H9 (cell line): ENCODE measurements at regions not wholly inside any gene's neighbourhood (a gene's known extent, or its start where the extent isn't known, plus 50 kb on each side); places are given as distances from the start of the nearest gene placed in this dataset.

Experiments
- DNase-seq: peaks from one replicate; pipeline ENCODE4 v3.0.0-alpha.2; 2017
- H2AFZ ChIP-seq: one replicate; pipeline ENCODE4 v1.6.1; 2013; ENCODE audit warnings: mild to moderate bottlenecking, low read length, control low read depth, moderate library complexity
- H2AK5ac ChIP-seq: 2 replicates; pipeline ENCODE4 v1.6.1; 2013; ENCODE audit warnings: low read length, control low read depth, mixed read lengths; ENCODE audit not compliant: insufficient read length
- H2BK120ac ChIP-seq: one replicate; pipeline ENCODE4 v1.6.1; 2013; ENCODE audit warnings: low read depth, mild to moderate bottlenecking, low read length, control low read depth, inconsistent platforms; ENCODE audit not compliant: poor library complexity, severe bottlenecking
- H2BK12ac ChIP-seq: 2 replicates; pipeline ENCODE4 v1.6.1; 2013; ENCODE audit warnings: low read length, control low read depth, mixed read lengths, low read depth; ENCODE audit not compliant: insufficient read length
- H2BK15ac ChIP-seq: 2 replicates; pipeline ENCODE4 v1.6.1; 2013; ENCODE audit warnings: low read depth, low read length, control low read depth
- H2BK20ac ChIP-seq: one replicate; pipeline ENCODE4 v1.6.1; 2013; ENCODE audit warnings: low read depth, mild to moderate bottlenecking, low read length, control low read depth, inconsistent platforms; ENCODE audit not compliant: poor library complexity, severe bottlenecking
- H2BK5ac ChIP-seq: 2 replicates; pipeline ENCODE4 v1.6.1; 2013; ENCODE audit warnings: low read length, control low read depth, mixed read lengths; ENCODE audit not compliant: insufficient read length
- H3K14ac ChIP-seq: 2 replicates; pipeline ENCODE4 v1.6.1; 2013; ENCODE audit warnings: low read length, control low read depth; ENCODE audit not compliant: insufficient read depth
- H3K18ac ChIP-seq: 2 replicates; pipeline ENCODE4 v1.6.1; 2013; ENCODE audit warnings: low read depth, mild to moderate bottlenecking, mixed read lengths, low read length, control low read depth; ENCODE audit not compliant: insufficient read length
- H3K23ac ChIP-seq: 2 replicates; pipeline ENCODE4 v1.6.1; 2013; ENCODE audit warnings: low read length, control low read depth, mixed read lengths, low read depth; ENCODE audit not compliant: insufficient read length
- H3K23me2 ChIP-seq: 2 replicates; pipeline ENCODE4 v1.6.1; 2013; ENCODE audit warnings: low read depth, mild to moderate bottlenecking, mixed read lengths, low read length, control low read depth; ENCODE audit not compliant: insufficient read length, poor library complexity, severe bottlenecking
- H3K27ac ChIP-seq: 2 replicates; pipeline ENCODE4 v1.5.1; 2013; ENCODE audit warnings: low read length, control low read depth, mixed read lengths, low read depth; ENCODE audit not compliant: insufficient read length
- H3K27me3 ChIP-seq: 2 replicates; pipeline ENCODE4 v1.6.1; 2013; ENCODE audit warnings: low read length, control low read depth, inconsistent platforms; ENCODE audit not compliant: insufficient read depth
- H3K4ac ChIP-seq: 2 replicates; pipeline ENCODE4 v1.6.1; 2013; ENCODE audit warnings: low read depth, mild to moderate bottlenecking, control low read depth, inconsistent platforms, low read length, moderate library complexity
- H3K4me1 ChIP-seq: 2 replicates; pipeline ENCODE4 v1.6.1; 2013; ENCODE audit warnings: low read length, control low read depth, inconsistent platforms; ENCODE audit not compliant: insufficient read depth
- H3K4me2 ChIP-seq: 2 replicates; pipeline ENCODE4 v1.6.1; 2013; ENCODE audit warnings: low read length, control low read depth, mixed read lengths; ENCODE audit not compliant: insufficient read length, insufficient read depth
- H3K56ac ChIP-seq: 2 replicates; pipeline ENCODE4 v1.6.1; 2013; ENCODE audit warnings: low read depth, mild to moderate bottlenecking, mixed read lengths, low read length, control low read depth; ENCODE audit not compliant: insufficient read length
- H3K79me1 ChIP-seq: 2 replicates; pipeline ENCODE4 v1.6.1; 2013; ENCODE audit warnings: low read depth, mild to moderate bottlenecking, moderate library complexity, low read length, control low read depth, inconsistent platforms; ENCODE audit not compliant: insufficient read depth, poor library complexity, severe bottlenecking
- H3K79me2 ChIP-seq: 2 replicates; pipeline ENCODE4 v1.6.1; 2013; ENCODE audit warnings: low read length, control low read depth, inconsistent platforms; ENCODE audit not compliant: insufficient read depth
- H3K9ac ChIP-seq: 2 replicates; pipeline ENCODE4 v1.6.1; 2013; ENCODE audit warnings: low read length, control low read depth, mixed read lengths; ENCODE audit not compliant: insufficient read length; ENCODE audit errors: extremely low read depth
- H3K9me3 ChIP-seq: one replicate; pipeline ENCODE4 v1.6.1; 2013; ENCODE audit warnings: low read depth, low read length, inconsistent platforms; ENCODE audit not compliant: control insufficient read depth
- H3T11ph ChIP-seq: one replicate; pipeline ENCODE4 v1.6.1; 2013; ENCODE audit warnings: mild to moderate bottlenecking, low read length, control low read depth, inconsistent platforms
- H4K20me1 ChIP-seq: one replicate; pipeline ENCODE4 v1.6.1; 2013; ENCODE audit not compliant: control insufficient read depth, insufficient read length, insufficient read depth
- H4K5ac ChIP-seq: 2 replicates; pipeline ENCODE4 v1.6.1; 2013; ENCODE audit warnings: low read depth, mild to moderate bottlenecking, mixed read lengths, low read length, control low read depth; ENCODE audit not compliant: insufficient read length
- H4K8ac ChIP-seq: replicated peaks from 2 replicates; pipeline ENCODE4 v1.6.1; 2013; ENCODE audit warnings: low read length, control low read depth, mixed read lengths, low read depth; ENCODE audit not compliant: insufficient read length
- H4K91ac ChIP-seq: 2 replicates; pipeline ENCODE4 v1.6.1; 2013; ENCODE audit warnings: low read depth, mild to moderate bottlenecking, moderate library complexity, mixed read lengths, low read length, control low read depth; ENCODE audit not compliant: insufficient read length
- H3K27ac Mint-ChIP-seq, 3 experiments: 2 replicates in 2 of 3; 3 replicates in 1 of 3; pipeline ENCODE4 v1.8.0; 2020 to 2021; ENCODE audit warnings: mixed read lengths in 3 of 3, mild to moderate bottlenecking in 1 of 3, moderate library complexity in 1 of 3
- H3K27me3 Mint-ChIP-seq: 2 replicates; pipeline ENCODE4 v1.8.0; 2021; ENCODE audit warnings: low read depth, mild to moderate bottlenecking, moderate library complexity, mixed read lengths
- H3K36me3 Mint-ChIP-seq, 3 experiments: 2 replicates in 2 of 3; 3 replicates in 1 of 3; pipeline ENCODE4 v1.8.0; 2020 to 2021; ENCODE audit warnings: low read depth in 3 of 3, mixed read lengths in 3 of 3; ENCODE audit not compliant: insufficient read depth in 1 of 3
- H3K4me1 Mint-ChIP-seq, 2 experiments: 2 replicates each; pipeline ENCODE4 v1.8.0; 2020; ENCODE audit warnings: mixed read lengths in 2 of 2
- H3K4me3 Mint-ChIP-seq, 2 experiments: 2 replicates in 1 of 2; 3 replicates in 1 of 2; pipeline ENCODE4 v1.8.0; 2020 to 2021; ENCODE audit warnings: mild to moderate bottlenecking in 2 of 2, mixed read lengths in 2 of 2, moderate library complexity in 1 of 2
- H3K9me3 Mint-ChIP-seq, 2 experiments: 2 replicates in 1 of 2; 3 replicates in 1 of 2; pipeline ENCODE4 v1.8.0; 2020; ENCODE audit warnings: mild to moderate bottlenecking in 2 of 2, mixed read lengths in 2 of 2, moderate library complexity in 1 of 2
- CTCF ChIP-seq: fragments of 200-600 bp; sonication (generic); conservative IDR thresholded peaks from 3 replicates; pipeline ENCODE4 v1.8.0; 2021; ENCODE audit warnings: antibody characterized with exemption, mild to moderate bottlenecking
- WGBS: extraction: QIAGEN DNeasy Blood & Tissue Kit; methylation state at CpG from one replicate; pipeline ENCODE4 v1.1.7; 2013; ENCODE audit warnings: missing lambda C conversion rate, low lambda C conversion rate, mixed read lengths; ENCODE audit not compliant: insufficient read length; ENCODE audit errors: extremely low coverage; 5-methylcytosine and 5-hydroxymethylcytosine counted together

- Histone ChIP-seq H2BK120ac (no peak overlapping the region), H3K27me3 (no peaks in the 10 kb centered on the region), H3K4me1 (peaks cover 6% of the 10 kb centered on the region; the same call in 1 of the 2 replicates), H3K14ac (no peak overlapping the region; the same call in 1 of the 2 replicates), H3K23ac (no peak overlapping the region), H3K9me3 (no peaks in the 10 kb centered on the region), H3T11ph (no peak overlapping the region), H3K9ac (no peak overlapping the region), H2BK12ac (no peak overlapping the region), H2BK20ac (no peak overlapping the region), H2BK15ac (no peak overlapping the region), H3K56ac (no peak overlapping the region), H2BK5ac (no peak overlapping the region), H2AK5ac (no peak overlapping the region), H3K23me2 (no peaks in the 10 kb centered on the region), H4K8ac (no peak overlapping the region), H3K18ac (no peak overlapping the region), H3K4ac (no peak overlapping the region), H2AFZ (no peak overlapping the region), H3K79me2 (no peaks in the 10 kb centered on the region), H4K91ac (no peak overlapping the region), H3K79me1 (no peaks in the 10 kb centered on the region), H3K27ac (no peak overlapping the region), H4K20me1 (no peaks in the 10 kb centered on the region), H3K4me2 (no peak overlapping the region), H4K5ac (no peak overlapping the region)
- H3K36me3 Mint-ChIP-seq: peaks cover 0 to 4% (median 0%) of the 10 kb centered on the region in 3 experiments; a peak in 2 of 7 replicates
- H3K9me3 Mint-ChIP-seq: no peaks in the 10 kb centered on the region
- peak overlapping the region; percentile 29 to 85 (median 73) for H3K27ac Mint-ChIP-seq
- H3K4me1 Mint-ChIP-seq: peaks cover 60 to 68% of the 10 kb centered on the region in 2 experiments
- no CpG with 5 or more reads among the region's 6 CpGs for WGBS
- no peak for DNase-seq
- H3K27me3 Mint-ChIP-seq: no peaks in the 10 kb centered on the region
- no peak for TF ChIP-seq CTCF
- no peak overlapping the region; a peak in 1 of 5 replicates for H3K4me3 Mint-ChIP-seq
Observed at GRCh38 chr1:112807117-112807516, 92.0 kb upstream of the PPM1J start.
